ENCODE measurements at regions not wholly inside any gene's neighbourhood (a gene's known extent, or its start where the extent isn't known, plus 50 kb on each side); places are given as distances from the start of the nearest gene placed in this dataset.
"Not testable (repeated sequence)": the region's sequence is repeated elsewhere in the genome, so short reads cannot be mapped to it uniquely, and the experiment has no call there.

DNA sequence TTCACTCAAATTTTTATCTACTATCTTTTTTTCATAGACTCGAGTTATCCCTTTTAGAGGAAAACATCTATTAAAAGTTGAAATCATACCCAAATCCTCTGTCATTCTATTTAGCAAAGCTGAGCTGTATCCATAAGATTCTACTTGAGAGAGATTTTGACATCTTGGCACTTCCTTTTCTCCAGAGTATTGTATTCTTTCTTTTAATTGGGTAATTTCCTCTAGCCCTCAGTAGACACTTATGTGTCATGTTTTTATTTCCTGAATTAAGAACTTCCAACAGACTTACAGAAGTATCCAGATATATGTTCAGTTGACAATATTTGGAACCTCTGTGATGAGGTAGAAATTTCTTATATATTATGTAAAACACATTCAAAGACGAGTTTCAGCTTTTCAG, 201.6 kb upstream of the NR3C2 start:
- no peak overlapping the region for H3K4me3 Mint-ChIP-seq
- peaks cover 9% of the 10 kb centered on the region for H3K9me3 Mint-ChIP-seq
- peaks cover 2% of the 10 kb centered on the region for H3K4me1 Mint-ChIP-seq
- H3K27ac Mint-ChIP-seq, result no peak overlapping the region
- no peaks in the 10 kb centered on the region for H3K27me3 Mint-ChIP-seq (ENCODE audit: low read depth)
- TF ChIP-seq, protein P1, sequence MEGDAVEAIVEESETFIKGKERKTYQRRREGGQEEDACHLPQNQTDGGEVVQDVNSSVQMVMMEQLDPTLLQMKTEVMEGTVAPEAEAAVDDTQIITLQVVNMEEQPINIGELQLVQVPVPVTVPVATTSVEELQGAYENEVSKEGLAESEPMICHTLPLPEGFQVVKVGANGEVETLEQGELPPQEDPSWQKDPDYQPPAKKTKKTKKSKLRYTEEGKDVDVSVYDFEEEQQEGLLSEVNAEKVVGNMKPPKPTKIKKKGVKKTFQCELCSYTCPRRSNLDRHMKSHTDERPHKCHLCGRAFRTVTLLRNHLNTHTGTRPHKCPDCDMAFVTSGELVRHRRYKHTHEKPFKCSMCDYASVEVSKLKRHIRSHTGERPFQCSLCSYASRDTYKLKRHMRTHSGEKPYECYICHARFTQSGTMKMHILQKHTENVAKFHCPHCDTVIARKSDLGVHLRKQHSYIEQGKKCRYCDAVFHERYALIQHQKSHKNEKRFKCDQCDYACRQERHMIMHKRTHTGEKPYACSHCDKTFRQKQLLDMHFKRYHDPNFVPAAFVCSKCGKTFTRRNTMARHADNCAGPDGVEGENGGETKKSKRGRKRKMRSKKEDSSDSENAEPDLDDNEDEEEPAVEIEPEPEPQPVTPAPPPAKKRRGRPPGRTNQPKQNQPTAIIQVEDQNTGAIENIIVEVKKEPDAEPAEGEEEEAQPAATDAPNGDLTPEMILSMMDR (IDR thresholded peaks at IDR 0.05; ENCODE audit: unreplicated experiment), result no peak
- H3K36me3 Mint-ChIP-seq, result no peaks in the 10 kb centered on the region
- DNase-seq (ENCODE audit: low spot score in 2 of 2, unreplicated experiment in 2 of 2), result no peak

DNA sequence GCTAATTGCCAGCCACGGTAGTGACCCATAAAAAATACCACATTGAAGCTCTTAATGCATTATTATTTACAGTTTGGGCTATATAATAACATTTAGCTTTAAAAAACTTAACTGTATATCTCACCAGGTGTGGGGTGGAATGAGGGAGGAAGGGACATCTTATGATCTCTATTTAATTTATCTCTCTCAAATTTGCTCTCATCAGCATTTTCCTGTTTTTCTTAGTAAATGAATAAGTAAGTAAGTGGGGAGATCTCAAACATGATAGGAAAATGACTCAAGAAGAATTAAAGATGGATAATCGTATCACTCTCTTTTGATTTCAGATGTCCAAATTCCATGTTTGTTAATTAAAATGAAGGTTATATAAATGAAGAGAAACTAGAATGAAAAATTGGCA, 200.7 kb upstream of the NR3C2 start:
- Mint-ChIP-seq H3K9me3 (peaks cover 18% of the 10 kb centered on the region), H3K27ac (no peak overlapping the region), H3K27me3 (ENCODE audit: low read depth) (no peaks in the 10 kb centered on the region), H3K36me3 (no peaks in the 10 kb centered on the region), H3K4me1 (peaks cover 2% of the 10 kb centered on the region), H3K4me3 (no peak overlapping the region)
- TF ChIP-seq, protein P1 (IDR thresholded peaks at IDR 0.05; ENCODE audit: unreplicated experiment), result no peak
- no peak for DNase-seq (ENCODE audit: low spot score in 2 of 2, unreplicated experiment in 2 of 2)

DNA sequence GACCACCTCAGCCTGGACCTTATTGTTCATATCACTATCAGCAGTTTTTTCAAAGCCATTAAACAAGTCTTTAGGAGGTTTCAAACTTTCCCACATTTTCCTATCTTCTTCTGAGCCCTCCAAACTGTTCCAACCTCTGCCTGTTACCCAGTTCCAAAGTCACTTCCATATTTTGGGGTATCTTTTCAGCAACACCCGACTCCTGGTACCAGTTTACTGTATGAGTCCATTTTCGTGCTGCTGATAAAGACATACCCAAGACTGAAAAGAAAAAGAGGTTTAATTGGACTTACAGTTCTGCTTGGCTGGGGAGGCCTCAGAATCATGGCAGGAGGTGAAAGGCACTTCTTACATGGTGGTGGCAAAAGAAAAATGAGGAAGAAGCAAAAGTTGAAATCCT, 195.9 kb upstream of the NR3C2 start:
- not testable (repeated sequence) for H3K4me3 Mint-ChIP-seq; H3K27ac Mint-ChIP-seq; H3K27me3 Mint-ChIP-seq (ENCODE audit: low read depth); H3K36me3 Mint-ChIP-seq; H3K4me1 Mint-ChIP-seq; DNase-seq (ENCODE audit: low spot score in 2 of 2, unreplicated experiment in 2 of 2)
- peaks cover 43% of the 10 kb centered on the region for H3K9me3 Mint-ChIP-seq

DNA sequence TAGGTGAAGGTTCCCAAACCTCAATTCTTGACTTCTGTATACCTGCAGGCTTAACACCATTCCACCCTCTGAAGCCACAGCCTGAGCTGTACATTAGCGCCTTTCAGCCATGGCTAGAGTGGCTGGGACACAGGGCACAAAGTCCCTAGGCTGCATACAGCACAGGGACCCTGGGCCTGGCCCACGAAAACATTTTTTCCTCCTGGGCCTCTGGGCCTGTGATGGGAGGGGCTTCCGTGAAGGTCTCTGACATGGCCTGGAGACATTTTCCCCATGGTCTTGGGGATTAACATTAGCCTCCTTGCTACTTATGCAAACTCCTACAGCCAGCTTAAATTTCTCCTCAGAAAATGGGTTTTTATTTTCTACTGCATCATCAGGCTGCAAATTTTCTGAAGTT, 195.2 kb upstream of the NR3C2 start:
- H3K27me3 Mint-ChIP-seq (ENCODE audit: low read depth); H3K36me3 Mint-ChIP-seq: not testable (repeated sequence)

DNA sequence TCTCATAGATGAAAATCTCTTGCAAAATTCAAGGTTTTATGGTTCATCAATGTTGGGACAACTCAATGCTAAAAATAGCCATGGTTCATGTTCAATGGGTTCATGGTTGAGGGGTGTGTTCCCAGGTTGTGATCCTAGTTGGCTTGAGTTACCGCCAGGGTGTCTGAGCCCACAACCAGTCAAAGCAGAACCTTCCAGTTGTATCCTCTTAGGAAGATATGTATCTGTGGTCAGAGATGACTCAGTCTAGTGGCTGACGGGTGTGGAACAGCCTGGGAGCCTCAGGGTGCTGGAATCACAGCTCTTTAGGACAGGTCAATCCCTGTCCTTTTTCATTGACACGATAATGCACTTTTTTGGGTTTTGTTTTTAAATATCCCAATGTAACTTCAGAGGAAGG, 192.3 kb upstream of the NR3C2 start:
- Mint-ChIP-seq H3K9me3 (peaks cover 39% of the 10 kb centered on the region), H3K4me3 (no peak overlapping the region), H3K27ac (no peak overlapping the region), H3K36me3 (no peaks in the 10 kb centered on the region), H3K4me1 (no peaks in the 10 kb centered on the region), H3K27me3 (ENCODE audit: low read depth) (no peaks in the 10 kb centered on the region)
- no peak for DNase-seq (ENCODE audit: low spot score in 2 of 2, unreplicated experiment in 2 of 2)
- TF ChIP-seq, protein P1 (IDR thresholded peaks at IDR 0.05; ENCODE audit: unreplicated experiment), result no peak

More for the DNA sequence above, 195.2 kb upstream of the NR3C2 start:
- not testable (repeated sequence) for H3K4me3 Mint-ChIP-seq; DNase-seq (ENCODE audit: low spot score in 2 of 2, unreplicated experiment in 2 of 2); H3K4me1 Mint-ChIP-seq; H3K27ac Mint-ChIP-seq
- H3K9me3 Mint-ChIP-seq, result peaks cover 43% of the 10 kb centered on the region

DNA sequence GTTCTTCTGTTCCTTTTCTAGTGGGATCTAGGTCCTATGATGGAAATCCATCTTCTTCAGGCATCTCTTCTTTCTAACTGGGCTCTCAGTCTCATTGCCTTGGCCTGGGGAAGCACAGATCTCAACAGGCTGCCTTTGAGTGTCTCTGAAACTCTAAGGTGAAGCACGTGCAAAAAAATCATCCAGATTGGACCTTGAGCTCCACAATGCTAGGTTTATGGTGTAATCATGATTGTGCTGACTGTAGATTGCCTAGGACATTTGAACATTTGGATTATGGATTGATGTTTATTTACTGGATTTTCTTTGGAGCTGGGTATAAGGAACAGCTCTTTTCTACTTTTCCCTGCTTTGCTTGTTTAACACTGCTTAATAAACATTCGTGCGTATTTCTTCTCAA, 191.5 kb upstream of the NR3C2 start:
- Mint-ChIP-seq H3K27ac (no peak overlapping the region), H3K27me3 (ENCODE audit: low read depth) (no peaks in the 10 kb centered on the region), H3K4me1 (no peaks in the 10 kb centered on the region), H3K4me3 (no peak overlapping the region), H3K9me3 (peaks cover 34% of the 10 kb centered on the region), H3K36me3 (no peaks in the 10 kb centered on the region)
- DNase-seq (ENCODE audit: low spot score in 2 of 2, unreplicated experiment in 2 of 2), result no peak
- TF ChIP-seq, protein P1 (IDR thresholded peaks at IDR 0.05; ENCODE audit: unreplicated experiment), result no peak

DNA sequence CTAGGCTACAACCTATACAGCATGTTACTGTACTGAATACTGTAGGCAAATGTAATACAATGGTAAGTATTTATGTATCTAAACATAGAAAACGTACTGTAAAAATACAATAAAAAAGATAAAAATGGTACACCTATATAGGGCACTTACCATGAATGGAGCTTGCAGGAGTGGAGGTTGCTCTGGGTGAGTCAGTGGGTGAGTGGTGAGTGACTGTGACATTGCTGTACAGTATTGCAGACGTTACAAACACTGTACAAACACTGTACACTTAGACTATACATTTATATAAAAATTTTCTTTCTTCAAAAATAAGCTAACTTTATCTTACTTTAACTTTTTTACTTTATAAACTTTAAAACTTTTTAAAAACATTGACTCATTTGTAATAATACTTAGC, 190.3 kb upstream of the NR3C2 start:
- no peaks in the 10 kb centered on the region for H3K4me1 Mint-ChIP-seq
- no peak overlapping the region for H3K4me3 Mint-ChIP-seq

More for the DNA sequence above, 190.3 kb upstream of the NR3C2 start:
- no peaks in the 10 kb centered on the region for H3K36me3 Mint-ChIP-seq
- peaks cover 21% of the 10 kb centered on the region for H3K9me3 Mint-ChIP-seq
- no peak for DNase-seq (ENCODE audit: low spot score in 2 of 2, unreplicated experiment in 2 of 2)
- TF ChIP-seq, protein P1 (IDR thresholded peaks at IDR 0.05; ENCODE audit: unreplicated experiment), result no peak
- H3K27ac Mint-ChIP-seq, result no peak overlapping the region
- H3K27me3 Mint-ChIP-seq (ENCODE audit: low read depth), result no peaks in the 10 kb centered on the region

Data from mesothelial cell of epicardium (in vitro differentiated cells).